ENCODE measurements at regions not wholly inside any gene's neighbourhood (a gene's known extent, or its start where the extent isn't known, plus 50 kb on each side); places are given as distances from the start of the nearest gene placed in this dataset.
"Not testable (repeated sequence)": the region's sequence is repeated elsewhere in the genome, so short reads cannot be mapped to it uniquely, and the experiment has no call there.

GRCh38 chr22:22773427-22773826 is 114.2 kb upstream of the IGLL5 start:
- peaks cover 82% of the 10 kb centered on the region for H3K27me3 ChIP-seq (ENCODE audit: control insufficient read depth, insufficient read depth, low read length)
- H3K27ac ChIP-seq (ENCODE audit: low read depth, low read length) = no peak overlapping the region
- H3K4me3 ChIP-seq (ENCODE audit: low read depth, low read length) = no peak overlapping the region
- no peaks in the 10 kb centered on the region for H3K4me1 ChIP-seq (ENCODE audit: control insufficient read depth, insufficient read depth, low read length)
- H3K9ac ChIP-seq (ENCODE audit: low read depth, low read length) = no peak overlapping the region
- no peaks in the 10 kb centered on the region for H3K36me3 ChIP-seq (ENCODE audit: control insufficient read depth, insufficient read depth, low read length)
- no peaks in the 10 kb centered on the region for H3K9me3 ChIP-seq (ENCODE audit: control insufficient read depth, insufficient read depth, low read length)

GRCh38 chr22:22773979-22774604 is 113.5 kb upstream of the IGLL5 start:
- no peaks in the 10 kb centered on the region for H3K9me3 ChIP-seq (ENCODE audit: control insufficient read depth, insufficient read depth, low read length)
- peaks cover 76% of the 10 kb centered on the region for H3K27me3 ChIP-seq (ENCODE audit: control insufficient read depth, insufficient read depth, low read length)
- no peak overlapping the region for H3K27ac ChIP-seq (ENCODE audit: low read depth, low read length)
- no peaks in the 10 kb centered on the region for H3K36me3 ChIP-seq (ENCODE audit: control insufficient read depth, insufficient read depth, low read length)
- no peak overlapping the region for H3K9ac ChIP-seq (ENCODE audit: low read depth, low read length)
- H3K4me3 ChIP-seq (ENCODE audit: low read depth, low read length) = no peak overlapping the region
- no peaks in the 10 kb centered on the region for H3K4me1 ChIP-seq (ENCODE audit: control insufficient read depth, insufficient read depth, low read length)

- H3K36me3 ChIP-seq (ENCODE audit: control insufficient read depth, insufficient read depth, low read length); H3K27ac ChIP-seq (ENCODE audit: low read depth, low read length); H3K9me3 ChIP-seq (ENCODE audit: control insufficient read depth, insufficient read depth, low read length); H3K4me3 ChIP-seq (ENCODE audit: low read depth, low read length); H3K9ac ChIP-seq (ENCODE audit: low read depth, low read length); H3K4me1 ChIP-seq (ENCODE audit: control insufficient read depth, insufficient read depth, low read length): not testable (repeated sequence)
- peaks cover 69% of the 10 kb centered on the region for H3K27me3 ChIP-seq (ENCODE audit: control insufficient read depth, insufficient read depth, low read length)
These were observed 112.9 kb upstream of the IGLL5 start for GRCh38 chr22:22774762-22775161.

- H3K36me3 ChIP-seq (ENCODE audit: control insufficient read depth, insufficient read depth, low read length) = no peaks in the 10 kb centered on the region
- no peaks in the 10 kb centered on the region for H3K4me1 ChIP-seq (ENCODE audit: control insufficient read depth, insufficient read depth, low read length)
- no peak overlapping the region for H3K9ac ChIP-seq (ENCODE audit: low read depth, low read length)
- H3K27ac ChIP-seq (ENCODE audit: low read depth, low read length) = no peak overlapping the region
- H3K4me3 ChIP-seq (ENCODE audit: low read depth, low read length) = no peak overlapping the region
- peaks cover 65% of the 10 kb centered on the region for H3K27me3 ChIP-seq (ENCODE audit: control insufficient read depth, insufficient read depth, low read length)
- H3K9me3 ChIP-seq (ENCODE audit: control insufficient read depth, insufficient read depth, low read length) = no peaks in the 10 kb centered on the region
These were observed 111.5 kb upstream of the IGLL5 start for GRCh38 chr22:22776121-22776520.

GRCh38 chr22:22779213-22779612 is 108.4 kb upstream of the IGLL5 start:
- Histone ChIP-seq H3K4me1 (ENCODE audit: control insufficient read depth, insufficient read depth, low read length) (no peaks in the 10 kb centered on the region), H3K9ac (ENCODE audit: low read depth, low read length) (no peak overlapping the region), H3K27ac (ENCODE audit: low read depth, low read length) (no peak overlapping the region), H3K36me3 (ENCODE audit: control insufficient read depth, insufficient read depth, low read length) (no peaks in the 10 kb centered on the region), H3K9me3 (ENCODE audit: control insufficient read depth, insufficient read depth, low read length) (no peaks in the 10 kb centered on the region), H3K4me3 (ENCODE audit: low read depth, low read length) (no peak overlapping the region), H3K27me3 (ENCODE audit: control insufficient read depth, insufficient read depth, low read length) (peaks cover 60% of the 10 kb centered on the region)

- no peaks in the 10 kb centered on the region for H3K9me3 ChIP-seq (ENCODE audit: control insufficient read depth, insufficient read depth, low read length)
- no peaks in the 10 kb centered on the region for H3K36me3 ChIP-seq (ENCODE audit: control insufficient read depth, insufficient read depth, low read length)
- no peaks in the 10 kb centered on the region for H3K4me1 ChIP-seq (ENCODE audit: control insufficient read depth, insufficient read depth, low read length)
- H3K4me3 ChIP-seq (ENCODE audit: low read depth, low read length) = no peak overlapping the region
- peaks cover 44% of the 10 kb centered on the region for H3K27me3 ChIP-seq (ENCODE audit: control insufficient read depth, insufficient read depth, low read length)
- no peak overlapping the region for H3K27ac ChIP-seq (ENCODE audit: low read depth, low read length)
- H3K9ac ChIP-seq (ENCODE audit: low read depth, low read length) = no peak overlapping the region
These were observed 104.0 kb upstream of the IGLL5 start for GRCh38 chr22:22783575-22783974.

- Histone ChIP-seq H3K36me3 (ENCODE audit: control insufficient read depth, insufficient read depth, low read length) (no peaks in the 10 kb centered on the region), H3K27ac (ENCODE audit: low read depth, low read length) (no peak overlapping the region), H3K4me3 (ENCODE audit: low read depth, low read length) (no peak overlapping the region), H3K9me3 (ENCODE audit: control insufficient read depth, insufficient read depth, low read length) (no peaks in the 10 kb centered on the region), H3K4me1 (ENCODE audit: control insufficient read depth, insufficient read depth, low read length) (no peaks in the 10 kb centered on the region), H3K9ac (ENCODE audit: low read depth, low read length) (no peak overlapping the region), H3K27me3 (ENCODE audit: control insufficient read depth, insufficient read depth, low read length) (peaks cover 49% of the 10 kb centered on the region)
These were observed 103.2 kb upstream of the IGLL5 start for GRCh38 chr22:22784249-22785039.

GRCh38 chr22:22785316-22786065 is 102.1 kb upstream of the IGLL5 start:
- H3K9ac ChIP-seq (ENCODE audit: low read depth, low read length) = no peak overlapping the region
- H3K36me3 ChIP-seq (ENCODE audit: control insufficient read depth, insufficient read depth, low read length) = no peaks in the 10 kb centered on the region
- H3K4me1 ChIP-seq (ENCODE audit: control insufficient read depth, insufficient read depth, low read length) = no peaks in the 10 kb centered on the region
- H3K4me3 ChIP-seq (ENCODE audit: low read depth, low read length) = no peak overlapping the region
- no peaks in the 10 kb centered on the region for H3K9me3 ChIP-seq (ENCODE audit: control insufficient read depth, insufficient read depth, low read length)
- peaks cover 56% of the 10 kb centered on the region for H3K27me3 ChIP-seq (ENCODE audit: control insufficient read depth, insufficient read depth, low read length)
- no peak overlapping the region for H3K27ac ChIP-seq (ENCODE audit: low read depth, low read length)

- H3K36me3 ChIP-seq (ENCODE audit: control insufficient read depth, insufficient read depth, low read length) = no peaks in the 10 kb centered on the region
- no peak overlapping the region for H3K9ac ChIP-seq (ENCODE audit: low read depth, low read length)
- H3K27me3 ChIP-seq (ENCODE audit: control insufficient read depth, insufficient read depth, low read length) = peaks cover 58% of the 10 kb centered on the region
- no peaks in the 10 kb centered on the region for H3K4me1 ChIP-seq (ENCODE audit: control insufficient read depth, insufficient read depth, low read length)
- H3K9me3 ChIP-seq (ENCODE audit: control insufficient read depth, insufficient read depth, low read length) = no peaks in the 10 kb centered on the region
- H3K27ac ChIP-seq (ENCODE audit: low read depth, low read length) = peak overlapping the region; percentile 70
- H3K4me3 ChIP-seq (ENCODE audit: low read depth, low read length) = no peak overlapping the region
These were observed 101.1 kb upstream of the IGLL5 start for GRCh38 chr22:22786301-22787115.

GRCh38 chr22:22787151-22787550 is 100.5 kb upstream of the IGLL5 start:
- Histone ChIP-seq H3K27me3 (ENCODE audit: control insufficient read depth, insufficient read depth, low read length) (peaks cover 59% of the 10 kb centered on the region), H3K9me3 (ENCODE audit: control insufficient read depth, insufficient read depth, low read length) (no peaks in the 10 kb centered on the region), H3K27ac (ENCODE audit: low read depth, low read length) (peak overlapping the region; percentile 70), H3K9ac (ENCODE audit: low read depth, low read length) (no peak overlapping the region), H3K4me3 (ENCODE audit: low read depth, low read length) (no peak overlapping the region), H3K4me1 (ENCODE audit: control insufficient read depth, insufficient read depth, low read length) (no peaks in the 10 kb centered on the region), H3K36me3 (ENCODE audit: control insufficient read depth, insufficient read depth, low read length) (no peaks in the 10 kb centered on the region)

Data from HUES48 (cell line).